Ishikawa (cell line): ENCODE measurements at regions not wholly inside any gene's neighbourhood (a gene's known extent, or its start where the extent isn't known, plus 50 kb on each side); places are given as distances from the start of the nearest gene placed in this dataset.

Source experiments
- CREB1 ChIP-seq: IDR thresholded peaks from 2 replicates; pipeline ENCODE4 v1.6.1; 2012; ENCODE audit warnings: low read depth
- EP300 ChIP-seq: IDR thresholded peaks from 2 replicates; pipeline ENCODE4 v1.6.1; 2012; ENCODE audit warnings: borderline replicate concordance
- FOXM1 ChIP-seq: IDR thresholded peaks from 2 replicates; pipeline ENCODE4 v1.6.1; 2012; ENCODE audit warnings: low read depth, borderline replicate concordance
- NFIC ChIP-seq: IDR thresholded peaks from 2 replicates; pipeline ENCODE4 v1.6.1; 2012
- RAD21 ChIP-seq: IDR thresholded peaks from 2 replicates; pipeline ENCODE4 v1.6.1; 2012; ENCODE audit warnings: low read depth
- TAF1 ChIP-seq: IDR thresholded peaks from 2 replicates; pipeline ENCODE4 v1.6.1; 2012; ENCODE audit warnings: low read depth, mild to moderate bottlenecking
- TCF12 ChIP-seq: IDR thresholded peaks from 2 replicates; pipeline ENCODE4 v1.6.1; 2012; ENCODE audit warnings: low read depth
- TEAD4 ChIP-seq: IDR thresholded peaks from 2 replicates; pipeline ENCODE4 v1.6.1; 2012
- USF1 ChIP-seq: IDR thresholded peaks from 2 replicates; pipeline ENCODE4 v1.6.1; 2012
- YY1 ChIP-seq: IDR thresholded peaks from 2 replicates; pipeline ENCODE4 v1.6.1; 2012; ENCODE audit warnings: low read depth
- ZBTB7A ChIP-seq: IDR thresholded peaks from 2 replicates; pipeline ENCODE4 v1.6.1; 2012; ENCODE audit warnings: low read depth
- TF ChIP-seq, protein P1 (sequence below): IDR thresholded peaks from 2 replicates; pipeline ENCODE4 v1.6.1; 2012; ENCODE audit warnings: low read depth, mild to moderate bottlenecking

DNA sequence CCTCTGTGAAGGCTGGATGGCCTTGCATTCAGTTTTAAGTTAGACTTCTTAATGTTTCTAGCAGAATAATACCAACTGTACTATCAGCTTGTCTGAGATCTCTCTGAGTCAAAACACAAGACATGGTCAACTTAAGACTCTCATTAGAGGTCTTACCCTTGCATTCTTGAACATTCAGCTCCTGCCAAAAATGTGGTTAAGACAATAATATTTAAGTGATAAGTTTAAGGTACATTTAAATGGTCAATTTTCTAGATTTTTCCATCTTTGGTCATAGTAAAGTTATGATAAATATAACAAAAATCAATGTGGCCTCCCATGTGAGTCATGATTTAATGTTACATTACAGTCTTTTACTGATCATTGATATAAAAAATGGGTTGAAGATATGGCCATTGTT lies 75.0 kb downstream of the NR2F1 start:
- TF ChIP-seq EP300: no peak
- TF ChIP-seq, protein P1, sequence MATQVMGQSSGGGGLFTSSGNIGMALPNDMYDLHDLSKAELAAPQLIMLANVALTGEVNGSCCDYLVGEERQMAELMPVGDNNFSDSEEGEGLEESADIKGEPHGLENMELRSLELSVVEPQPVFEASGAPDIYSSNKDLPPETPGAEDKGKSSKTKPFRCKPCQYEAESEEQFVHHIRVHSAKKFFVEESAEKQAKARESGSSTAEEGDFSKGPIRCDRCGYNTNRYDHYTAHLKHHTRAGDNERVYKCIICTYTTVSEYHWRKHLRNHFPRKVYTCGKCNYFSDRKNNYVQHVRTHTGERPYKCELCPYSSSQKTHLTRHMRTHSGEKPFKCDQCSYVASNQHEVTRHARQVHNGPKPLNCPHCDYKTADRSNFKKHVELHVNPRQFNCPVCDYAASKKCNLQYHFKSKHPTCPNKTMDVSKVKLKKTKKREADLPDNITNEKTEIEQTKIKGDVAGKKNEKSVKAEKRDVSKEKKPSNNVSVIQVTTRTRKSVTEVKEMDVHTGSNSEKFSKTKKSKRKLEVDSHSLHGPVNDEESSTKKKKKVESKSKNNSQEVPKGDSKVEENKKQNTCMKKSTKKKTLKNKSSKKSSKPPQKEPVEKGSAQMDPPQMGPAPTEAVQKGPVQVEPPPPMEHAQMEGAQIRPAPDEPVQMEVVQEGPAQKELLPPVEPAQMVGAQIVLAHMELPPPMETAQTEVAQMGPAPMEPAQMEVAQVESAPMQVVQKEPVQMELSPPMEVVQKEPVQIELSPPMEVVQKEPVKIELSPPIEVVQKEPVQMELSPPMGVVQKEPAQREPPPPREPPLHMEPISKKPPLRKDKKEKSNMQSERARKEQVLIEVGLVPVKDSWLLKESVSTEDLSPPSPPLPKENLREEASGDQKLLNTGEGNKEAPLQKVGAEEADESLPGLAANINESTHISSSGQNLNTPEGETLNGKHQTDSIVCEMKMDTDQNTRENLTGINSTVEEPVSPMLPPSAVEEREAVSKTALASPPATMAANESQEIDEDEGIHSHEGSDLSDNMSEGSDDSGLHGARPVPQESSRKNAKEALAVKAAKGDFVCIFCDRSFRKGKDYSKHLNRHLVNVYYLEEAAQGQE: no peak
- TF ChIP-seq YY1: no peak
- TF ChIP-seq NFIC: no peak
- no peak for TF ChIP-seq USF1
- TF ChIP-seq RAD21: no peak
- no peak for TF ChIP-seq CREB1
- TF ChIP-seq ZBTB7A: no peak
- no peak for TF ChIP-seq TAF1
- no peak for TF ChIP-seq TEAD4
- TF ChIP-seq FOXM1: no peak
- TF ChIP-seq TCF12: no peak
